ENCODE measurements at regions not wholly inside any gene's neighbourhood (a gene's known extent, or its start where the extent isn't known, plus 50 kb on each side); places are given as distances from the start of the nearest gene placed in this dataset.

DNA sequence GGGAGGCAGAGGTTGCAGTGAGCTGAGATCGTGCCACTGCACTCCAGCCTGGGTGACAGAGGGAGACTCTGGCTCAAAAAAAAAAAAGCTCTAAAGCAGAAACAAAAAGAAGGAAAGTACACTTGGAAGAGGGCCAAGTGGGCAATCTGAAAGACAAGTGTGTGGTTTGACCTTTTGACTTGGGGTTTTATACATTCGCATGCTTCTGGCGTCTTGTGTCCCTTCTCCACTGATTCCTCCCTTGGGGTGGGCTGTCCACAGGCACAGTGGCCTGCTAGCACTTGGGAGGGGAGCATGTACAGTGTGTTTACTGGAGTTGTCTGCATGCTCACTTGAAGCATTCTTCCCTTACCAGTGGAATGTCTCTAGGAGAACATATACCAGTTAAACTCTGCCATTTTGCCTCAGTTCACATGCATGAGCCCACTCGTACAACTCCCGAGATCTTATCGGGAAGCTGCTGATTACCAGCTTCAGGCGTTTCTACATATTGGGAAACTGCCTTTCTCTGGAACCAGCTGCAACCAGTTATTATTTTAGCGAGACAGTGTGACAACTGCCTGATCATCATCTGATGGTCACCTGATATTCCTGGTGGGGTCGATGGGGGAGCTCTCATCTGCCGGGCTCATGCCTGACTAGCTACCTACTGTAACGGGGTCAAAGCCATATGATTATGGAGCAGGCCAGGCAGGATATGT is 113.5 kb upstream of the ZNF678 start:
- no peak for DNase-seq

DNA sequence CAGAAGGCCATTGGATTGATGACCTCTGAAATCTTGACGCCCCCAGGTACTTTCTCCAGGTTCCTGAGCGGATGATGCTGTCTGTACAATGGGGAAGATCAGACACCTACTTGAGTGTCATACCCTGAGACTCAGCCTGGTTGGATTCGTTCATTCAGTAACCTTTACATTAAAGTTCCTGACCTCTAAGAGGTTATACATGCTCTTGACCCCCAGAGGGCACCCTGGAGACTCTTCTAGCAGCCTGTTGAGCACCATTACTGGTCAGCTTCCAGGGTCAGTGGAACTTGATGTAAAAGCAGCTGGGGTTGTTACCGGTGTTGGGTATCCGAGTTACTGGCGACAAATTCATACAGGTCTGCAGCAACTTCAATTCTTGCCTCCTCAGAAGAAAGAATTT is 114.3 kb upstream of the ZNF678 start:
- DNase-seq: peak; percentile 82

DNA sequence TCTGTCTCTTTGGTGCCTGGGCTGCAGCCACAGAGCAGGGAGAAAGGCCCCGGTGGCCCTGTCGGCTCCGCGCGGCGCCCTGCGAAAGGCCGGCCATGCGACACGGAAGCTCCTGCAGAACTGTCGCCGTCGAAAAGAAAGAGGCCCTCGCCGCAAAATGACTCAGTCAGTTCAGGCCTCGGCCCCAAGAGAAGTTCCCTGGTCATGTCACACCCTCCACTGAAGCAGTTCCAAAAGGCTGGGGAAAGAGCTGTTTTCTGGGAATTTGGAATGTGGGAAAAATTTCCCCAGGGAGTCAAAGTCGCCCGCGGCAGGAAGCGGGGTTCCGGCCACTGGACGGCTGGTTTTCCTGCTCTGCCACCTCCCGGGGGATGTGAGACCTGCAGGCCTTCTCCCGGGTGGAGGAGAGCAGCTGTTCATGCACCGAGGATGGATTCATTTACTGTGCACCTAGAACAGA is 115.8 kb upstream of the ZNF678 start:
- no peak for DNase-seq

DNA sequence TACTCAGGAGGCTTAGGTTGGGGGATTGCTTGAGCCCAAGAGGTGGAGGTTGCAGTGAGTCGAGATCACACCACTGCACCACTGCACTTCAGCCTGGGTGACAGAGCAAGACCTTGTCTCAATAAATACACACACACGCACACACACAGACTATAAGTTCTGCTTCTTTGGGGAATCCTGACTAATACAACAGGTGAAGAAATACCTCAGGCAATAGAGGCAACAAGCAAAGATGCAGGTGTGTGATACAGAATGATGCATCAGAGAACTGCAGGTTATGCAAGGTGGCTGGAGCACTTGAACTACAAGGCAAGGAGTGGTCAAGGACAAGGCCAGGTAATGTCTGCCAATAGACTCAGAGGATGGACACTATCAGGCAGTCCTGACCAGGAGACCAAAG is 117.6 kb upstream of the ZNF678 start:
- DNase-seq: no peak

DNA sequence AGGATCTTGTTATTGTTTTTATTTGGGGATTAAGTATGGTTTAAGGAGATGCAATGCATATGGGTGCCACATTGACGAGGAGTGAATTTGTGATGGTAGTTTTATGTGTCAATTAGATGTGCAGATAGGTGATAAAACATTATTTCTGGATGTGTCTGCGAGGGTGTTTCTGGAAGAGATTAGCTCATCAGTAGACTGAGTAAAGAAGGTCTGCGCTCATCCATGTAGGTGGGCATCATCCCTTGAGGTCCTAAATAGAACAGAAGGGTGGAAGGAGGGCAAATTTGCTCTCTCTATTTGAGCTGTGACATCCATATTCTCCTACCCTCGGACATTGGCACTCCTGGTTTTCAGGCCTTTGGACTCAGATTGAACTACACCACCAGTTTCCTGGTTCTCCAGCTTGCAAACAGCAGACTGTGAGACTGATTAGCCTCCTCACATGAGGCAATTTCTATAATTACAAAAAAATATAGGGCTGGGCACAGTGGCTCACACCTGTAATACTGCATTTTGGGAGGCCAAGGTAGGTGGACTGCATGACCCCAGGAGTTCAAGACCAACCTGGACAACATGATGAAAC is 118.2 kb upstream of the ZNF678 start:
- DNase-seq: no peak

DNA sequence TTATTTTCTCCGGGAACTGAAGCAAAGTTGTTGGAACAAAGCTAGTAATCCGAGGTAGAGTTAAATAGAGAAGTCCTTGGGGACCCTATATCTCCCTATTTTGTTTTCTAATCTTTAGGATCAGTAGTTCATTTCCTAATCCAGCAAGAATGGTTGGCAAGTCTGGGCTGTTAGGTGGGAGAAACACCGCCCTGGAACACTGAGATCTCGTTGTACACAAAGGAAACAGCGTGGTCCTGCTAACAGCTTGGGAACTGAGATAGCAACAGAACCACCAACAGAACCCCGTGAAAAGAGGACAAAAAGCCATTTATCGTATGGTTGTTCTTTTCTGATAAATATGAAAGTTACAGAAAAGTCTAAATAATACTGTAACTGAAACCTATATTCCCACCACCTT is 121.9 kb upstream of the CDC42BPA start:
- DNase-seq: no peak

- DNase-seq: peak; percentile 82
Measured at GRCh38 chr1:227437495-227438008, 119.3 kb upstream of the CDC42BPA start.

DNA sequence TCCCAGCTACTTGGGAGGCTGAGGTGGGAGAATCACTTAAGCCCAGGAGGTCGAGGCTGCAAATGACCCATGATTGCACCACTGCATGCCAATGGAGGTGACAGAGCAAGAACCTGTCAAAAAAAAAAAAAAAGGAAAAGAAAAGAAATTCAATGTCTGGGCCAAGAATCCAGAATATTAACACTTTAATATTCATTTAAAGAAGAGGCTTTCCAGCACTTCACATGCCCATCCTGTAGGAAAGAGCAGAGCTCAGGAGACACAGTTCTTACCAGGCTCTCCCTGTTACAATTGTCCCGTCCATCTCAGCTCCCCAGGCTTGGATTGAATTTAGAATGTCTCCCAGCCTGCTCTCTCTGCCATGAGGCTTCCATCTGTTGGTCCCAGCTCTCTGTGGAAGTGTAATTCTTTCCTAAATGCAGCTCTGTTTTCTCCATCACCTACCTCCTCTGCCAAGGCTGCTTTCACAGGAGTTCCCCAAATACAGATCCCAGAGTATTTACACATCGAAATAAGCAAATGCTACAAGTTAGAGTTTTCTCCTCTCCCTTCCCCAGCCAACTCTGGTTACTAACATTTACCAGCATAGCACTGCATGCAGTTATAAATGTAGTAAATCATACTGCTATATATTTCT is 116.6 kb upstream of the CDC42BPA start:
- DNase-seq: no peak

GRCh38 chr1:227433663-227434341 is 115.5 kb upstream of the CDC42BPA start:
- no peak for DNase-seq

- DNase-seq: no peak
Measured at GRCh38 chr1:227432981-227433380, 114.7 kb upstream of the CDC42BPA start.

- DNase-seq: no peak
Measured at GRCh38 chr1:227432181-227432535, 113.9 kb upstream of the CDC42BPA start.

GRCh38 chr1:227429447-227430359 is 111.4 kb upstream of the CDC42BPA start:
- DNase-seq: peak; percentile 56

GRCh38 chr1:227428803-227429202 is 110.5 kb upstream of the CDC42BPA start:
- DNase-seq: peak; percentile 39

GRCh38 chr1:227427411-227427810 is 109.1 kb upstream of the CDC42BPA start:
- no peak for DNase-seq

GRCh38 chr1:227424953-227425352 is 106.7 kb upstream of the CDC42BPA start:
- DNase-seq: no peak

- DNase-seq: no peak
Measured at GRCh38 chr1:227424159-227424680, 105.9 kb upstream of the CDC42BPA start.

GRCh38 chr1:227422581-227422980 is 104.3 kb upstream of the CDC42BPA start:
- DNase-seq: no peak

GRCh38 chr1:227420147-227420546 is 101.9 kb upstream of the CDC42BPA start:
- no peak for DNase-seq

GRCh38 chr1:227417756-227418480 is 99.6 kb upstream of the CDC42BPA start:
- DNase-seq: no peak

GRCh38 chr1:227416156-227416830 is 98.0 kb upstream of the CDC42BPA start:
- DNase-seq: no peak
